Activated CD4-positive, alpha-beta T cell treated with anti-CD3 and anti-CD28 coated beads, Interleukin-2, amount 10 ng/mL, durations not matched to agents 7 days and 5 days (primary cell): ENCODE measurements at regions not wholly inside any gene's neighbourhood (a gene's known extent, or its start where the extent isn't known, plus 50 kb on each side); places are given as distances from the start of the nearest gene placed in this dataset.
"Not testable (repeated sequence)": the region's sequence is repeated elsewhere in the genome, so short reads cannot be mapped to it uniquely, and the experiment has no call there.

Experiments used
- CTCF ChIA-PET: fragments of 350-600 bp; sonication (Branson Sonifier 250); formaldehyde crosslinking; loops from one replicate; lab custom pipeline; 2021; ENCODE audit warnings: antibody characterized with exemption; lab: Charles Lee
- POLR2A ChIA-PET: fragments of 350-600 bp; sonication (Branson Sonifier 250); formaldehyde crosslinking; loops from one replicate; lab custom pipeline; 2021; ENCODE audit warnings: antibody characterized with exemption; lab: Charles Lee
- DNase-seq: peaks from one replicate; pipeline ENCODE4 v3.0.0-alpha.2; 2020
- H3K27ac Mint-ChIP-seq: one replicate; pipeline ENCODE4 v1.8.0; 2021; ENCODE audit warnings: mild to moderate bottlenecking, moderate library complexity, mixed read lengths
- H3K27me3 Mint-ChIP-seq: one replicate; pipeline ENCODE4 v1.8.0; 2021; ENCODE audit warnings: mixed read lengths
- H3K36me3 Mint-ChIP-seq: one replicate; pipeline ENCODE4 v1.8.0; 2021; ENCODE audit warnings: low read depth, mixed read lengths
- H3K4me1 Mint-ChIP-seq: one replicate; pipeline ENCODE4 v1.8.0; 2021; ENCODE audit warnings: mixed read lengths
- H3K4me3 Mint-ChIP-seq: one replicate; pipeline ENCODE4 v1.8.0; 2021; ENCODE audit warnings: mild to moderate bottlenecking, moderate library complexity, mixed read lengths
- H3K9me3 Mint-ChIP-seq: one replicate; pipeline ENCODE4 v1.8.0; 2021; ENCODE audit warnings: mixed read lengths

GRCh38 chr12:46711756-46712155 is 114.0 kb downstream of the SLC38A4 start:
- DNase-seq = no peak
- CTCF ChIA-PET = no interaction called here
- H3K4me3 Mint-ChIP-seq = no peak overlapping the region
- no peaks in the 10 kb centered on the region for H3K36me3 Mint-ChIP-seq
- peaks cover 7% of the 10 kb centered on the region for H3K27me3 Mint-ChIP-seq
- POLR2A ChIA-PET = no interaction called here
- H3K9me3 Mint-ChIP-seq = no peaks in the 10 kb centered on the region
- no peak overlapping the region for H3K27ac Mint-ChIP-seq
- H3K4me1 Mint-ChIP-seq = no peaks in the 10 kb centered on the region

GRCh38 chr12:46710125-46710743 is 115.6 kb downstream of the SLC38A4 start:
- CTCF ChIA-PET = no interaction called here
- Mint-ChIP-seq H3K4me1 (no peaks in the 10 kb centered on the region), H3K9me3 (no peaks in the 10 kb centered on the region), H3K27ac (no peak overlapping the region), H3K36me3 (no peaks in the 10 kb centered on the region), H3K27me3 (no peaks in the 10 kb centered on the region), H3K4me3 (no peak overlapping the region)
- POLR2A ChIA-PET = no interaction called here
- no peak for DNase-seq

GRCh38 chr12:46702581-46703344 is 123.0 kb downstream of the SLC38A4 start:
- Mint-ChIP-seq H3K27me3 (peaks cover 5% of the 10 kb centered on the region), H3K4me1 (no peaks in the 10 kb centered on the region), H3K9me3 (peaks cover 9% of the 10 kb centered on the region), H3K4me3 (no peak overlapping the region), H3K27ac (no peak overlapping the region), H3K36me3 (no peaks in the 10 kb centered on the region)
- DNase-seq = no peak
- POLR2A ChIA-PET = no interaction called here
- CTCF ChIA-PET = no interaction called here

GRCh38 chr12:46701356-46701755 is 124.4 kb downstream of the SLC38A4 start:
- CTCF ChIA-PET = no interaction called here
- Mint-ChIP-seq H3K27me3 (peaks cover 5% of the 10 kb centered on the region), H3K9me3 (peaks cover 10% of the 10 kb centered on the region), H3K4me3 (no peak overlapping the region), H3K4me1 (no peaks in the 10 kb centered on the region), H3K27ac (no peak overlapping the region), H3K36me3 (no peaks in the 10 kb centered on the region)
- POLR2A ChIA-PET = no interaction called here
- no peak for DNase-seq

GRCh38 chr12:46699986-46700385 is 125.8 kb downstream of the SLC38A4 start:
- no peak overlapping the region for H3K4me3 Mint-ChIP-seq
- no peaks in the 10 kb centered on the region for H3K36me3 Mint-ChIP-seq
- ChIA-PET POLR2A (no interaction called here), CTCF (interaction anchor here (1.2 kb wide), 1 partner anchor 18 kb away, joined by 3 read pairs; no protein-coding TSS in a partner anchor)
- peaks cover 5% of the 10 kb centered on the region for H3K27me3 Mint-ChIP-seq
- no peaks in the 10 kb centered on the region for H3K4me1 Mint-ChIP-seq
- no peak overlapping the region for H3K27ac Mint-ChIP-seq
- DNase-seq = no peak
- peaks cover 10% of the 10 kb centered on the region for H3K9me3 Mint-ChIP-seq

- ChIA-PET POLR2A (no interaction called here), CTCF (no interaction called here)
- Mint-ChIP-seq H3K27ac (no peak overlapping the region), H3K27me3 (peaks cover 5% of the 10 kb centered on the region), H3K4me1 (no peaks in the 10 kb centered on the region), H3K36me3 (no peaks in the 10 kb centered on the region), H3K4me3 (no peak overlapping the region), H3K9me3 (peaks cover 3% of the 10 kb centered on the region)
- no peak for DNase-seq
These were observed 127.8 kb downstream of the SLC38A4 start for GRCh38 chr12:46698003-46698402.

- no peak for DNase-seq
- H3K36me3 Mint-ChIP-seq = no peaks in the 10 kb centered on the region
- H3K9me3 Mint-ChIP-seq = peaks cover 3% of the 10 kb centered on the region
- POLR2A ChIA-PET = no interaction called here
- CTCF ChIA-PET = no interaction called here
- H3K4me1 Mint-ChIP-seq = no peaks in the 10 kb centered on the region
- no peak overlapping the region for H3K27ac Mint-ChIP-seq
- peaks cover 3% of the 10 kb centered on the region for H3K27me3 Mint-ChIP-seq
- no peak overlapping the region for H3K4me3 Mint-ChIP-seq
These were observed 132.3 kb downstream of the SLC38A4 start for GRCh38 chr12:46693518-46693917.

- no peak overlapping the region for H3K4me3 Mint-ChIP-seq
- CTCF ChIA-PET = no interaction called here
- no peaks in the 10 kb centered on the region for H3K36me3 Mint-ChIP-seq
- peaks cover 3% of the 10 kb centered on the region for H3K9me3 Mint-ChIP-seq
- no peak overlapping the region for H3K27ac Mint-ChIP-seq
- no peaks in the 10 kb centered on the region for H3K27me3 Mint-ChIP-seq
- no peaks in the 10 kb centered on the region for H3K4me1 Mint-ChIP-seq
- no peak for DNase-seq
- POLR2A ChIA-PET = no interaction called here
These were observed 132.8 kb downstream of the SLC38A4 start for GRCh38 chr12:46693034-46693433.

GRCh38 chr12:46692606-46693005 is 133.2 kb downstream of the SLC38A4 start:
- Mint-ChIP-seq H3K4me1 (no peaks in the 10 kb centered on the region), H3K9me3 (no peaks in the 10 kb centered on the region), H3K27ac (no peak overlapping the region), H3K36me3 (no peaks in the 10 kb centered on the region), H3K4me3 (no peak overlapping the region), H3K27me3 (no peaks in the 10 kb centered on the region)
- POLR2A ChIA-PET = no interaction called here
- CTCF ChIA-PET = no interaction called here
- DNase-seq = no peak

- no peak overlapping the region for H3K4me3 Mint-ChIP-seq
- no peaks in the 10 kb centered on the region for H3K4me1 Mint-ChIP-seq
- H3K9me3 Mint-ChIP-seq = peaks cover 10% of the 10 kb centered on the region
- CTCF ChIA-PET = no interaction called here
- no peak overlapping the region for H3K27ac Mint-ChIP-seq
- DNase-seq = no peak
- POLR2A ChIA-PET = no interaction called here
- no peaks in the 10 kb centered on the region for H3K27me3 Mint-ChIP-seq
- H3K36me3 Mint-ChIP-seq = peaks cover 4% of the 10 kb centered on the region
These were observed 139.4 kb downstream of the SLC38A4 start for GRCh38 chr12:46686267-46686942.

GRCh38 chr12:46684243-46684642 is 141.6 kb downstream of the SLC38A4 start:
- H3K36me3 Mint-ChIP-seq, DNase-seq, CTCF ChIA-PET, H3K9me3 Mint-ChIP-seq, H3K4me3 Mint-ChIP-seq, H3K27ac Mint-ChIP-seq, POLR2A ChIA-PET, H3K4me1 Mint-ChIP-seq, H3K27me3 Mint-ChIP-seq: not testable (repeated sequence)

GRCh38 chr12:46682148-46682547 is 143.6 kb downstream of the SLC38A4 start:
- CTCF ChIA-PET = no interaction called here
- H3K27me3 Mint-ChIP-seq = no peaks in the 10 kb centered on the region
- peaks cover 4% of the 10 kb centered on the region for H3K36me3 Mint-ChIP-seq
- H3K27ac Mint-ChIP-seq = no peak overlapping the region
- H3K9me3 Mint-ChIP-seq = peaks cover 10% of the 10 kb centered on the region
- POLR2A ChIA-PET = no interaction called here
- no peak overlapping the region for H3K4me3 Mint-ChIP-seq
- H3K4me1 Mint-ChIP-seq = no peaks in the 10 kb centered on the region
- no peak for DNase-seq

GRCh38 chr12:46680506-46680905 is 145.3 kb downstream of the SLC38A4 start:
- no peak overlapping the region for H3K4me3 Mint-ChIP-seq
- CTCF ChIA-PET = no interaction called here

More at GRCh38 chr12:46680506-46680905, 145.3 kb downstream of the SLC38A4 start:
- H3K27ac Mint-ChIP-seq = no peak overlapping the region
- no peaks in the 10 kb centered on the region for H3K4me1 Mint-ChIP-seq
- H3K36me3 Mint-ChIP-seq = peaks cover 4% of the 10 kb centered on the region
- no peaks in the 10 kb centered on the region for H3K27me3 Mint-ChIP-seq
- DNase-seq = no peak
- POLR2A ChIA-PET = no interaction called here
- peaks cover 10% of the 10 kb centered on the region for H3K9me3 Mint-ChIP-seq
